GM23338 (cell line): ENCODE measurements at regions not wholly inside any gene's neighbourhood (a gene's known extent, or its start where the extent isn't known, plus 50 kb on each side); places are given as distances from the start of the nearest gene placed in this dataset.

Experiments
- ATAC-seq: fragments of 200-7000 bp; cut with Tn5 transposase; 3 replicates; pipeline ENCODE4 v1.9.1; 2020
- DNase-seq: peaks from one replicate; pipeline ENCODE4 v3.0.0-alpha.2; 2015; ENCODE audit warnings: low spot score
- H2AFZ ChIP-seq: fragments of 200-600 bp; sonication (generic); 2 replicates; pipeline ENCODE4 v1.8.0; 2016; ENCODE audit warnings: antibody characterized with exemption, mild to moderate bottlenecking, moderate library complexity
- H3F3A ChIP-seq: fragments of 200-600 bp; sonication (generic); replicated peaks from 2 replicates; pipeline ENCODE4 v1.8.0; 2017; ENCODE audit warnings: antibody characterized with exemption, mixed run types, low read depth
- H3K27ac ChIP-seq: fragments of 200-600 bp; sonication (generic); 2 replicates; pipeline ENCODE4 v1.6.1; 2016; ENCODE audit warnings: low read depth
- H3K27me3 ChIP-seq: fragments of 200-600 bp; sonication (generic); 2 replicates; pipeline ENCODE4 v1.8.0; 2016; ENCODE audit warnings: mild to moderate bottlenecking, mixed run types, moderate library complexity; ENCODE audit not compliant: insufficient read depth
- H3K36me3 ChIP-seq: fragments of 200-600 bp; sonication (generic); 2 replicates; pipeline ENCODE4 v1.8.0; 2016; ENCODE audit warnings: mild to moderate bottlenecking; ENCODE audit not compliant: insufficient read depth
- H3K4me1 ChIP-seq: fragments of 200-600 bp; sonication (generic); 2 replicates; pipeline ENCODE4 v1.8.0; 2016; ENCODE audit warnings: mild to moderate bottlenecking, moderate library complexity; ENCODE audit not compliant: insufficient read depth
- H3K4me2 ChIP-seq: fragments of 200-600 bp; sonication (generic); 2 replicates; pipeline ENCODE4 v1.7.1; 2017; ENCODE audit warnings: mixed run types
- H3K4me3 ChIP-seq: fragments of 200-600 bp; sonication (generic); 2 replicates; pipeline ENCODE4 v1.6.1; 2016; ENCODE audit warnings: mixed run types
- H3K79me2 ChIP-seq: fragments of 200-600 bp; sonication (generic); replicated peaks from 2 replicates; pipeline ENCODE4 v1.8.0; 2017; ENCODE audit warnings: mild to moderate bottlenecking; ENCODE audit not compliant: insufficient read depth
- H3K9me2 ChIP-seq: fragments of 200-600 bp; sonication (generic); 2 replicates; pipeline ENCODE4 v1.8.0; 2017; ENCODE audit not compliant: insufficient read depth
- H4K20me1 ChIP-seq: fragments of 200-600 bp; sonication (generic); replicated peaks from 2 replicates; pipeline ENCODE4 v1.8.0; 2017; ENCODE audit warnings: mild to moderate bottlenecking; ENCODE audit not compliant: insufficient read depth
- H3K27ac Mint-ChIP-seq: 2 replicates; pipeline ENCODE4 v1.8.0; 2020; ENCODE audit warnings: inconsistent platforms, mild to moderate bottlenecking, moderate library complexity, mixed read lengths
- H3K27me3 Mint-ChIP-seq: 3 replicates; pipeline ENCODE4 v1.8.0; 2022; ENCODE audit warnings: low read depth, mild to moderate bottlenecking, moderate library complexity, mixed read lengths, inconsistent platforms; ENCODE audit not compliant: insufficient read depth, poor library complexity
- H3K36me3 Mint-ChIP-seq: 3 replicates; pipeline ENCODE4 v1.8.0; 2021; ENCODE audit warnings: low read depth, mild to moderate bottlenecking, inconsistent platforms, moderate library complexity, mixed read lengths
- H3K4me1 Mint-ChIP-seq: 3 replicates; pipeline ENCODE4 v1.8.0; 2020; ENCODE audit warnings: mild to moderate bottlenecking, inconsistent platforms, mixed read lengths
- H3K4me3 Mint-ChIP-seq: 3 replicates; pipeline ENCODE4 v1.8.0; 2021; ENCODE audit warnings: moderate library complexity, mild to moderate bottlenecking, inconsistent platforms, mixed read lengths
- H3K9me3 Mint-ChIP-seq: 3 replicates; pipeline ENCODE4 v1.8.0; 2020; ENCODE audit warnings: moderate library complexity, mild to moderate bottlenecking, inconsistent platforms, mixed read lengths
- CREB1 ChIP-seq: fragments of 250-450 bp; sonication (Bioruptor Pico); IDR thresholded peaks from 2 replicates; pipeline ENCODE4 v1.5.0; 2020; ENCODE audit warnings: low read depth, mild to moderate bottlenecking, moderate library complexity
- CTCF ChIP-seq, 2 experiments: fragments of 200-600 bp in 1 of 2; sonication (generic) in 1 of 2; conservative IDR thresholded peaks; 2 replicates each; pipeline versions ENCODE4 v1.5.1 to v1.6.1; 2016 to 2017; ENCODE audit warnings: antibody characterized with exemption in 2 of 2, low read depth in 2 of 2, mild to moderate bottlenecking in 2 of 2, moderate library complexity in 1 of 2
- EZH2 ChIP-seq: fragments of 200-600 bp; sonication (generic); IDR thresholded peaks from one replicate; pipeline ENCODE4 v1.8.0; 2017; ENCODE audit warnings: antibody characterized with exemption, mild to moderate bottlenecking, low read depth; ENCODE audit not compliant: unreplicated experiment
- EZH2phosphoT487 ChIP-seq: fragments of 200-600 bp; sonication (generic); IDR thresholded peaks from one replicate; pipeline ENCODE4 v1.8.1; 2018; ENCODE audit warnings: antibody characterized with exemption; ENCODE audit not compliant: unreplicated experiment
- JUNB ChIP-seq: IDR thresholded peaks from one replicate; pipeline ENCODE4 v1.6.1; 2016; ENCODE audit warnings: antibody characterized with exemption; ENCODE audit not compliant: unreplicated experiment
- NANOG ChIP-seq: IDR thresholded peaks from 2 replicates; pipeline ENCODE4 v1.6.1; 2016; ENCODE audit warnings: antibody characterized with exemption, borderline replicate concordance
- POLR2AphosphoS5 ChIP-seq: IDR thresholded peaks from 2 replicates; pipeline ENCODE4 v1.6.1; 2016; ENCODE audit warnings: antibody characterized with exemption, low read depth
- STAT1 ChIP-seq: IDR thresholded peaks from one replicate; pipeline ENCODE4 v1.6.1; 2016; ENCODE audit warnings: antibody characterized with exemption; ENCODE audit not compliant: unreplicated experiment
- ZNF114 ChIP-seq: fragments of 250-450 bp; sonication (Bioruptor Pico); IDR thresholded peaks from 2 replicates; pipeline ENCODE4 v1.5.0; 2020; ENCODE audit warnings: mild to moderate bottlenecking, moderate library complexity
- ZNF331 ChIP-seq: fragments of 250-450 bp; sonication (Bioruptor Pico); IDR thresholded peaks from 2 replicates; pipeline ENCODE4 v1.5.0; 2020; ENCODE audit warnings: low read depth, mild to moderate bottlenecking, moderate library complexity
- ZNF462 ChIP-seq: fragments of 250-450 bp; sonication (Bioruptor Pico); IDR thresholded peaks from 2 replicates; pipeline ENCODE4 v1.5.0; 2020; ENCODE audit warnings: mild to moderate bottlenecking, moderate library complexity
- TF ChIP-seq, protein P1 (sequence below): IDR thresholded peaks from 2 replicates; pipeline ENCODE4 v1.6.1; 2016; ENCODE audit warnings: antibody characterized with exemption
- TF ChIP-seq, protein P2 (sequence below): IDR thresholded peaks from one replicate; pipeline ENCODE4 v1.6.1; 2018; ENCODE audit warnings: antibody characterized with exemption; ENCODE audit not compliant: unreplicated experiment

GRCh38 chr6:48511378-48511777 is 400.4 kb upstream of the PTCHD4 start:
- Histone ChIP-seq H3K9me2 (no peaks in the 10 kb centered on the region), H3K4me1 (peaks cover 2% of the 10 kb centered on the region; the same call in 1 of the 2 replicates), H4K20me1 (no peaks in the 10 kb centered on the region), H3K27me3 (no peaks in the 10 kb centered on the region), H3K4me3 (no peak overlapping the region), H3K79me2 (no peaks in the 10 kb centered on the region), H2AFZ (no peak overlapping the region; the same call in 1 of the 2 replicates), H3K36me3 (no peaks in the 10 kb centered on the region), H3F3A (no peaks in the 10 kb centered on the region), H3K4me2 (no peak overlapping the region), H3K27ac (no peak overlapping the region)
- Mint-ChIP-seq H3K4me1 (peaks cover 12% of the 10 kb centered on the region; the same call in 1 of the 3 replicates), H3K27ac (no peak overlapping the region), H3K9me3 (no peaks in the 10 kb centered on the region), H3K36me3 (no peaks in the 10 kb centered on the region), H3K27me3 (peaks cover 2% of the 10 kb centered on the region), H3K4me3 (no peak overlapping the region)
- no peak for TF ChIP-seq ZNF462 (CRISPR knock-in tag)
- no peak for TF ChIP-seq POLR2AphosphoS5
- TF ChIP-seq EZH2phosphoT487: no peak
- no peak for TF ChIP-seq NANOG
- TF ChIP-seq CREB1 (CRISPR knock-in tag): no peak
- TF ChIP-seq, protein P1, sequence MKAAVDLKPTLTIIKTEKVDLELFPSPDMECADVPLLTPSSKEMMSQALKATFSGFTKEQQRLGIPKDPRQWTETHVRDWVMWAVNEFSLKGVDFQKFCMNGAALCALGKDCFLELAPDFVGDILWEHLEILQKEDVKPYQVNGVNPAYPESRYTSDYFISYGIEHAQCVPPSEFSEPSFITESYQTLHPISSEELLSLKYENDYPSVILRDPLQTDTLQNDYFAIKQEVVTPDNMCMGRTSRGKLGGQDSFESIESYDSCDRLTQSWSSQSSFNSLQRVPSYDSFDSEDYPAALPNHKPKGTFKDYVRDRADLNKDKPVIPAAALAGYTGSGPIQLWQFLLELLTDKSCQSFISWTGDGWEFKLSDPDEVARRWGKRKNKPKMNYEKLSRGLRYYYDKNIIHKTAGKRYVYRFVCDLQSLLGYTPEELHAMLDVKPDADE: no peak
- no peak for TF ChIP-seq ZNF331
- no peak for TF ChIP-seq STAT1
- no peak for TF ChIP-seq CTCF (conservative IDR thresholded peaks at IDR 0.05; ENCODE audit: low read depth in 2 of 2)
- TF ChIP-seq JUNB: no peak
- no peak for TF ChIP-seq EZH2
- TF ChIP-seq ZNF114: no peak
- TF ChIP-seq, protein P2, sequence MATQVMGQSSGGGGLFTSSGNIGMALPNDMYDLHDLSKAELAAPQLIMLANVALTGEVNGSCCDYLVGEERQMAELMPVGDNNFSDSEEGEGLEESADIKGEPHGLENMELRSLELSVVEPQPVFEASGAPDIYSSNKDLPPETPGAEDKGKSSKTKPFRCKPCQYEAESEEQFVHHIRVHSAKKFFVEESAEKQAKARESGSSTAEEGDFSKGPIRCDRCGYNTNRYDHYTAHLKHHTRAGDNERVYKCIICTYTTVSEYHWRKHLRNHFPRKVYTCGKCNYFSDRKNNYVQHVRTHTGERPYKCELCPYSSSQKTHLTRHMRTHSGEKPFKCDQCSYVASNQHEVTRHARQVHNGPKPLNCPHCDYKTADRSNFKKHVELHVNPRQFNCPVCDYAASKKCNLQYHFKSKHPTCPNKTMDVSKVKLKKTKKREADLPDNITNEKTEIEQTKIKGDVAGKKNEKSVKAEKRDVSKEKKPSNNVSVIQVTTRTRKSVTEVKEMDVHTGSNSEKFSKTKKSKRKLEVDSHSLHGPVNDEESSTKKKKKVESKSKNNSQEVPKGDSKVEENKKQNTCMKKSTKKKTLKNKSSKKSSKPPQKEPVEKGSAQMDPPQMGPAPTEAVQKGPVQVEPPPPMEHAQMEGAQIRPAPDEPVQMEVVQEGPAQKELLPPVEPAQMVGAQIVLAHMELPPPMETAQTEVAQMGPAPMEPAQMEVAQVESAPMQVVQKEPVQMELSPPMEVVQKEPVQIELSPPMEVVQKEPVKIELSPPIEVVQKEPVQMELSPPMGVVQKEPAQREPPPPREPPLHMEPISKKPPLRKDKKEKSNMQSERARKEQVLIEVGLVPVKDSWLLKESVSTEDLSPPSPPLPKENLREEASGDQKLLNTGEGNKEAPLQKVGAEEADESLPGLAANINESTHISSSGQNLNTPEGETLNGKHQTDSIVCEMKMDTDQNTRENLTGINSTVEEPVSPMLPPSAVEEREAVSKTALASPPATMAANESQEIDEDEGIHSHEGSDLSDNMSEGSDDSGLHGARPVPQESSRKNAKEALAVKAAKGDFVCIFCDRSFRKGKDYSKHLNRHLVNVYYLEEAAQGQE: no peak
- ATAC-seq (no peak), DNase-seq (no peak)
